Retinal pigment epithelial cell (primary cell): ENCODE measurements at regions not wholly inside any gene's neighbourhood (a gene's known extent, or its start where the extent isn't known, plus 50 kb on each side); places are given as distances from the start of the nearest gene placed in this dataset.

ENCODE experiments used
- DNase-seq: peaks from one replicate; pipeline ENCODE4 v3.0.0-alpha.2; 2010; ENCODE audit warnings: low read depth
- H3K4me3 ChIP-seq: 2 replicates; pipeline ENCODE4 v1.5.1; 2011; ENCODE audit warnings: mild to moderate bottlenecking, low read length, control low read depth, moderate library complexity
- TF ChIP-seq, protein P1 (sequence below): conservative IDR thresholded peaks from 2 replicates; pipeline ENCODE4 v1.5.1; 2011; ENCODE audit warnings: low read depth, low read length, control low read depth, inconsistent platforms

DNA sequence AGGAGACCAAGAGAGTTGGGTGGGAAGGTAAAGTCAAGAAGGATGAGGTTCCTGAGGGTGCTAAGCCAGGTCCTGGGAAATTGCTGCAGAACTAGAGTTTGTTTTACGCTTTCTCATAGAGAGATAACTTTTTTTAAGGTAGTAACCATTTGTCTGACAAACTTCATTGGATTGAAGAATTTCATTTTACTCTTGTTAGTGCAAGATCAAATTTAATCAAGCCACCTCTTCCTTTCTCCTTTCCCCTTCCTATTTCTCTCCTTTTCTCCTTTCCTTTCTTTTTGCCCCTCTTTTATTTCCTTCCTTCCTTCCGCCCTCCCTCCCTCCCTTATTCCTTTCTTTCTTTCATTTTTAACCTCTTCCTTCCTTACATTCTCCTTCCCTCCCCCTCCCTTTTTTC lies 65.4 kb downstream of the RDH14 start:
- no peak overlapping the region for H3K4me3 ChIP-seq
- DNase-seq, result no peak
- TF ChIP-seq, protein P1, sequence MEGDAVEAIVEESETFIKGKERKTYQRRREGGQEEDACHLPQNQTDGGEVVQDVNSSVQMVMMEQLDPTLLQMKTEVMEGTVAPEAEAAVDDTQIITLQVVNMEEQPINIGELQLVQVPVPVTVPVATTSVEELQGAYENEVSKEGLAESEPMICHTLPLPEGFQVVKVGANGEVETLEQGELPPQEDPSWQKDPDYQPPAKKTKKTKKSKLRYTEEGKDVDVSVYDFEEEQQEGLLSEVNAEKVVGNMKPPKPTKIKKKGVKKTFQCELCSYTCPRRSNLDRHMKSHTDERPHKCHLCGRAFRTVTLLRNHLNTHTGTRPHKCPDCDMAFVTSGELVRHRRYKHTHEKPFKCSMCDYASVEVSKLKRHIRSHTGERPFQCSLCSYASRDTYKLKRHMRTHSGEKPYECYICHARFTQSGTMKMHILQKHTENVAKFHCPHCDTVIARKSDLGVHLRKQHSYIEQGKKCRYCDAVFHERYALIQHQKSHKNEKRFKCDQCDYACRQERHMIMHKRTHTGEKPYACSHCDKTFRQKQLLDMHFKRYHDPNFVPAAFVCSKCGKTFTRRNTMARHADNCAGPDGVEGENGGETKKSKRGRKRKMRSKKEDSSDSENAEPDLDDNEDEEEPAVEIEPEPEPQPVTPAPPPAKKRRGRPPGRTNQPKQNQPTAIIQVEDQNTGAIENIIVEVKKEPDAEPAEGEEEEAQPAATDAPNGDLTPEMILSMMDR, result no peak

DNA sequence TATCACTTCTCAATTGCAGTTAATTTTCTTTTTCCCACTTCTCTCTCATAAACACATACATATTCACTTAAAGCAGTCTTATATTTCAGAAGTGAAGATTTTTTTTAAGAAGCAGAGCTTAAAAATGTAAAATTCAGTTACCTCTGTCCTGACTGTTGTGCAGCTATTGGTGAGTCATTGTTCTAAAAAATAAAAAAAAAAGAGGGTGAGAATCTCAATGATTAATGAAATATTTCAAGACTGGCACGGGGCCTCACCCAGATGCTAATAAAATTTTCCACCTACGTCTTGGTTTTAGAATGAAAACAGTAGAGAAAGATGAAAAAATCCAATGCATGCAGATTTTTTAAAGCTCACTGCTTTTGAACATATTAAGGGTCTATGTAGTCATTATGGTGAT lies 67.7 kb downstream of the RDH14 start:
- no peak overlapping the region for H3K4me3 ChIP-seq
- no peak for DNase-seq
- TF ChIP-seq, protein P1, result no peak

DNA sequence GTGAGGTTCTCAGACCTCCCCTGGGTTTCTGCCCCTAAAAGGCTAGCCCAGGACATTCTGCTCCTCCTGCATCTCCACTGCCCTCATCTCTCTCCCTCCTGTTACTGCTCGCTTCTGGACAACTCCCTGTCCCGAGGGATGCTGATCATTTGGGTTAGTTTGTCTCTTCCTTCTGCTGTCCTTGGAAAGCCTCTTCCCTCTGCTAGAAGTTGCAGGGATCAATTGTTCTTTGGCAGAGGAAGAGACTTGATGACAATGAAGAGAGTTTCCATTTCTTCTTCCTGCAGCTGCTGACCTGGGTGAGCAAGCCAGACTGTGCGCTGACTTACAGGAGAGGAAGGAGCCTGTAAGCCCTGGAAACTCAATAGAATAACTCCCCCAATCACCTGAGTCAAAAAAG lies 68.9 kb downstream of the RDH14 start:
- H3K4me3 ChIP-seq, result no peak overlapping the region
- TF ChIP-seq, protein P1, result no peak
- no peak for DNase-seq

DNA sequence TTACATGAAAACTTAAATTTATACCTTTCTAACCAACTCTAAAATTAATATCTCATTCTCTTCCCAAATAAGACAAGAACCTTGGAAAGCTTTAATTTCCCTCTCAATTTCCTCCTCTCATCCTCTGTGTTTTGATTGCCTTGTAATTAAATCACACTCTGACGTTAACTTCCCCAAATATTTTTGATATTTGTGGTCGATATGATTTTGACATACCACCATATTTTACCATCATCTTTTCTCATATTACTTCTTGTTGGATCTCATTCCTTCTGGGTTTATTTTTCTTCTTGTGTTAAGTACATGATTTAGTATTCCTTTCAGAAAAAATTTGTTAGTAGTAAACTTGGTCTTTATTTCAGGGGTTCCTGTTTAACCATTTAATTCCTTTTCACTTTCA lies 69.6 kb downstream of the RDH14 start:
- TF ChIP-seq, protein P1, result no peak
- DNase-seq, result no peak
- H3K4me3 ChIP-seq, result no peak overlapping the region

DNA sequence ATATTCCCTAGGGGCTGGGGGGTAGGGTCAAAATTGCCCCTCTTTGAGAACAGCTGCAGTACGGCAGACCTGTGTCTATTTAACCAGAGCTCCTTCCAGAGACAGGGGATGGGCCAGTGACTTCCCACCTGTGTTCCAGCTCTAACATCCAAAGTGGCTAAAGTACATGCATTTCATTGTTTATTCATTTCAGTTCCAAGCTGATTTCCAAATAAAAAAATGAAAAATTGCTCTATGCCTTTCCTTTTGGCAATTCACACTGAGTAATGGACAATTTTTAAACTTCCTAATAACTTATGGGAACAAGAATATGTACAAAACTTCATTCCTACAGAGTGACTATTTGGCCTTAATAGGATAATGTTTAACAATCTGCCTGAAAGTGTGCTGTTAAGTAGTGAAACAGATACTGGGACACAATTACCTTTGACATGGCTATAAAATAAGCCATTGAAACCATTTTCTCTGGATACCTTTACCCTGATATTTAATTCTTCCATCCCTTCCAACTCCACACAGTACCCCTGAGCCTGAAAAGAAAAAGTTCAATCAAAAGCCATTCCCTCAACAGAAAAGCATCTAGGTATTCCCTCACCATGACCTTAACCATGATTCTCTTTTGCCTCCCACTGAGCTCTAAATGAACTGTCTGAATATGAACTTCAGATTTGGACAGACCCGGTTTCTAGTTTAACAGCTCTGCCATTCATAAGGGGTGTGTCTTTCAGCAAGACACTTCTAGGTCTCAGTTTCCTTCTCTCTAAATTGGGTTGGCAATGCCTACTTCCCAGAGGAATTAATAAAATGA lies 73.1 kb downstream of the RDH14 start:
- TF ChIP-seq, protein P1, result no peak
- H3K4me3 ChIP-seq, result no peak overlapping the region
- DNase-seq, result no peak

DNA sequence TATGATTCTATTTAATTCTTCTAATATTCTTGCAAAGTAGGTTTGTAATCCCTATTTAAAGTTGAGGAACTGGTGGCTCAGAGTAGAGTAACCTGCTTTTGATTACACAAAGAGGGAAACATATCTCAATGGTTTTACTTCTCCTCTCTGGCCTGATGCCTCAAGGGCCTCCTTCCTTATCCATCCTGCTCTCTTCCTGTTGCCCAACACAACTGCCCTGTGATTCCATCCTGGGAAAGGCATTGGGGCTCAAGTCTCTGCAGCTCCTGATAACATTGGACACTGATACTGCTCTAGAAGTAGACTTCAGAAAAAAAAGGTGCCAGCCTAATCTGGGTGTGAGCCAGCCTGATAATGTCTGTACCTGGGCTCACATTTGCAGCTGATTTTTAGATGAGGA lies 75.8 kb downstream of the RDH14 start:
- H3K4me3 ChIP-seq, result no peak overlapping the region
- TF ChIP-seq, protein P1, result no peak
- no peak for DNase-seq

DNA sequence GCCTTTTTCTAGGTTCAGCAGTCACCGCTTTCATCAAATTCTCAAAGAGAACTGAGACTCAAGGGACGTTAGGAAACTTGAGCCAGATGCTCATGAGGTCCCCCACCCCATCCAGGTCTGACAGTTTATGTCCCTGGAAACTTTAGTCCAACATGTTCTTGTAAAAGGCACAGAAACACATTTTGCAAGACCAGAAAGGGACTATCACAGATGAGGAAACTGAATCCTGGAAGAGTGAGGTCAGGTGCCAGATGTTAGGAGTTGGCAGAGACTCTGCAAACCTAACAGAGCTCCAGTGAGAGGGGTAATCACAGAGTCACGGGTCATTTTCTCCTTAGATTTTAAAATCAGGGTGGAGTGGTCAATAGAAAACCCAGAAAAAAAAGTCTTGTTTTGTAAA lies 76.6 kb downstream of the RDH14 start:
- no peak overlapping the region for H3K4me3 ChIP-seq
- TF ChIP-seq, protein P1, result no peak
- no peak for DNase-seq
